HG03066 (cell line): ENCODE measurements at regions not wholly inside any gene's neighbourhood (a gene's known extent, or its start where the extent isn't known, plus 50 kb on each side); places are given as distances from the start of the nearest gene placed in this dataset.
"Not testable (repeated sequence)": the region's sequence is repeated elsewhere in the genome, so short reads cannot be mapped to it uniquely, and the experiment has no call there.

Source experiments
- ATAC-seq: cut with Tn5 transposase; IDR thresholded peaks from one replicate; pipeline ENCODE4 v1.9.1; 2021; ENCODE audit warnings: low read depth; ENCODE audit not compliant: unreplicated experiment

DNA sequence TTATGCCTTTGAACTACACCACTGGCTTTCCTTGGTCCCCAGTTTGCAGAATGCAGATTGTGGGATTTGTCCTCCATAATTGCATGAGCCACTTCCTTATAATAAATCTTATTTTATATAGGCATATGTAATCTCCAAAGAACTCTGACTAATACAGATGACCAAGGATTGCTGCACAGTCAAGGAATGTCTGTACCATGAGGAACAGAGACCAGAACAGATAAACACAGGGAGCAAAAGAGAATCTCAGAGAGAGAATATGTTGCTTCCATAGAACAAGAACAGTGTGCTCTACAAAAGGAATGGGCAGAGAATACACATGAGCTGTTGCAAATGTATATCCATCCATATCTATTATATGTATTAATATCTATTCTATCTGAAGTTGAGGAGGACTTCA is 111.1 kb downstream of the ADRA2C start:
- no peak for ATAC-seq

DNA sequence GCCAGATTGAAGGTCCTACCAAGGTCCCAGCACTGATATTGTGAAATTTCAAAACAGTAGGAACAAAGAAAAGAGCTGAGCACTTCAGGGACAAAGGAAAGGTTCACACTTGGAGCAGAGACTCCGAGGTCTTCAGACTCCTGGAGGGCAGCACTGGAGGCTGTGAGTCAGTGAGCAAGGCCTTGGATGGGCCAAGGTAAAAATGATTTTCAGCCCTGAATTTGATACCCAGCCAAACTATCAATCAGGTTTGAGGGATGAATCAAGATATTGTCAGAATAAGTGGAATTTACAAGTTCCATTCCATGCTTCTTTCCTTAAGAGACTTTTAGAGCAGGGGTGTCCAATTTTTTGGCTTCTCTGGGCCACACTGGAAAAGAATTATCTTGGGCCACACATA is 111.7 kb downstream of the ADRA2C start:
- no peak for ATAC-seq

DNA sequence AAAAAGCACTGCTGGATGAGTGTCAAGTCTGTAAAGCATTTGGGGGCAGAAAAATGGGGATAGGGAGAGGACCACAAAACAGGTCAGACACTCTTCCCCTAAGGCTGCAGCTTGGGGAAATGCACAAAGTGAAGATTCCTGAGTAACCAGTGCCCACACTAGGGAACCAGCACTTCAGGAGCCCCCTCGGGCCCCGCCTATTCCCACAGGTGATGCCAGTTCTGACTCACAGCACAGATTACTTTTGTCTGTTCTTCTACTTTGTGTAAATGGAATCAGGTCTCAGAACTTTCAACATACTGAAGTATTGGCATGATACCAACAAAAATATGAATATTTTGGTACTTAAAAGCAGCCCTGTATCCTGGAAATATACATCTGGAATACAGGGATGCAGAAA is 112.5 kb downstream of the ADRA2C start:
- ATAC-seq: no peak

DNA sequence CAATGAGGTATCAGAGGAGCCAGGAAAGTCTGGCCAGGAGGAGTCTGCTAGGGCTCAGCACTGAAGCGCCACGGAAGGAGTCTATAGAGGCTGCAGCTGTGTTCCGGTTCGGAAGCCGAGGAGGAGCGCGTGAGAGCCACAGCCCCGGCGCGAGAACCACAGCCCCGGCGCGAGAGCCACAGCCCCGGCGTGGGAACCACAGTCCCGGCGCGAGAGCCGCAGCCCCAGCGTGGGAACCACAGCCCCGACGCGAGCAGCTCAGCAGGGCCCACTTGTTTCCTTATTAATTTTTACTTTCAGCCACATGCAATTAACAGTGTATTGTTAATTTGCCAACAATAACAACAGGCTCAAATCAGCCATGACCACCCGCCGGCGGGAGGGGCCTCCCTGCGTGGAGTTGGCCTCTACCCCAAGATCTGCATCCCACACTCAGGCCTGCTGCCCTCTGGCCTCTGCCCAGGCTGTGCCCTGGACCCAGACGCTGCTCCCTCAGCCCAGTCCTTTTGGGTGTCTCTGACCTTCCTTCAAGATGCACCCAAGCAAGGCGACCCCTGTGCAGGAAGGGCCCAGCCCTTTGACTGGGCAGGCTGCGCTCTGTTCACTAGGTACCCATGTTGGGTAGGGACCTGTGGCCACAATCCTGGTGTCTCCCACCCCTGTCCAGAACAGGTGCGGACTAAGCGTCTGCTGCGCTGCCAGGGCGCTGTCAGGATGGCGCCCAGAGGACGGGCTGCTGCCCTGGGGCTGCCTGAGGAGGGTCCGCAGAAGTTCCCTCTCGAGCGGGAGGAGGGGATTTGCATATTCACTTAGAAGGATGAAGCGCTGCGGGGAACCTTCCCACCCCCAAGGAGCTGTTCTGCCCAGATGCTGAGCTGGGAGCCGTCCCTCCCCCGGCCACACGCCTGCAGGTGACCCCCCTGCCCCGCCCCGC is 113.8 kb downstream of the ADRA2C start:
- no peak for ATAC-seq

DNA sequence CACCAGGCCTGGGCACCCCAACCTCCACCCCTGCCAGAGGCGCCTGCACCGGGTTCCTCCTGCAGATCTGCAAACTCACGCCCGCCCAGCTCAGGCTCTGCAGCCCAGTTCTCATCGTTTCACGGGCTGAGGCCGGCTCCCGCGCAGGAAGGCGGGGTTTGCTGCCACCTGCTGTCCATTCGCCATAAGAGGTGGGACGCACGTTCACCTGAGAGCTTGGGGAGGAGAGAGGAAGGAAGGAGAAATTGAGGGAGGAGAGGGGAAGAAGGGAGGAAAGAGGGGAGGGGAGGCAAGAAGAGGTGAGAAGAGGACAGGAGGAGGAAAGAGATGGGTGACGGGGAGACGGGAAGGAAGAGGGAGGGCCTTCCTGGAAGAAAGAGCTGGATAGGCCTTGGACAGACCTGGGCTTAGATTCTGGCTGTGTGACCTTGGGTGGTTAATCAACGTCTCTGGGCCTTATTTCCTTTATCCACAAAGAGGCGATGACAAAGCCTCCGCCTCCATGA is 114.5 kb downstream of the ADRA2C start:
- no peak for ATAC-seq

DNA sequence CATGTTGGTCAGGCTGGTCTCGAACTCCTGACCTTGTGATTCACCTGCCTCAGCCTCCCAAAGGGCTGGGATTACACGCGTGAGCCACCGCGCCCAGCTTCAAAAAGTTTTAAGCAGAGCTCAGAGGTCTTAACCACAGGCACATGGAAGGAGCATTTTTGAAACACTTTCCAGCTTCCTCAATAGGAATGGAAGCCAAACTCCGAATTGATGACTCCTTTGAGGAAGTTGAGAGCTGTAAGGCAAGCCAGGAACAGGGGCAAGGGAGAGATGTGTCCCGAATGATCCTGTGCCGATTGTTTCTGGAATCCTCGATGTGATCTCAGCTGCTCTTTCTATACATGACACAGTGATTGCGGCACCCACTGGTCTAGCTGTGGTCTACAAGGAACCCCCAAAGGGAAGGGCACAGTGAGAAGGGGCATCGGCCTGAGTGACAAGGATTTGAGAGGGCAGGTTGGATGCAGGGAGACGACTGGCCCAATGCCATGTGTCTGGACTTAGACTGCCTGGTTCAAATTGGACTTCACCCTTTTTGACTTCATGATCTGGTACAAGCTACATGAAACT is 116.2 kb downstream of the ADRA2C start:
- ATAC-seq: not testable (repeated sequence)

DNA sequence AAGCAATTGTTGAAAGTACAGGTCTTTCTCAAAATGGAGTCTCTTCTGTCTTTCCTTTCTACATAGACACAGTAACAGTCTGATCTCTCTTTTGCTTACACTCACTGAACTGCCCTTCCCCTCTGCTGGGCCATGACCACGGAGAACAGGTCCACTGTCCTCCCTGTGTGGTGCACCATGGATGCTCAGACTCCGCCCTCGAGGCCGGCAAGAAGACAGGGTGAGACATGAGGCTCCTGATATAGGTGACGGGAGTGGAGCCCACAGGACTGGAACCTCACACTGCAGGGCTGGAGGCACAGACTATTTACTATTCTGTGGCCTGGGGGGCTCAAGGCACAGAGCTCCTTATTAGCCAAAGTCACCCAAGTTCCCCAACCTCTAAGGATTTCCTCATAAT is 118.1 kb downstream of the ADRA2C start:
- not testable (repeated sequence) for ATAC-seq

DNA sequence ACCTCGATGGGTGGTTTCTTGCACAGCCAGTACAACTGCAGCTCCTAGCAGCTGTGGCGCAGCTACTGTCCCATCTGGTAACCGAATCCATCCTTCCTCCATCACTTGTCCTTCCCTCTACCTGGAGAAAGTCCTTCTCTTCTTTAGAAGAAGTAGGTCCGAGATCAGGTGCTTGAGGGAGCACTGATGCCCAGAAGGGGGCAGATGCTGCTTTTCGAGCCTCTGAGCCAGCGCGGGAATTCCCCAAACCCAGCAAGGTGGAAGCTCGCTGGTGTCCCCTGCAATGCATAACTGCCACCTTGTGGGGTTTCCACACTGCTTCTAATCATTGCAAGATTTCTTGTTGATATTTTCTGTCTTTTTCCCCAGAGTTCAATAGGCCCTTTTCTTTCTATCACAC is 127.4 kb downstream of the ADRA2C start:
- ATAC-seq: not testable (repeated sequence)

DNA sequence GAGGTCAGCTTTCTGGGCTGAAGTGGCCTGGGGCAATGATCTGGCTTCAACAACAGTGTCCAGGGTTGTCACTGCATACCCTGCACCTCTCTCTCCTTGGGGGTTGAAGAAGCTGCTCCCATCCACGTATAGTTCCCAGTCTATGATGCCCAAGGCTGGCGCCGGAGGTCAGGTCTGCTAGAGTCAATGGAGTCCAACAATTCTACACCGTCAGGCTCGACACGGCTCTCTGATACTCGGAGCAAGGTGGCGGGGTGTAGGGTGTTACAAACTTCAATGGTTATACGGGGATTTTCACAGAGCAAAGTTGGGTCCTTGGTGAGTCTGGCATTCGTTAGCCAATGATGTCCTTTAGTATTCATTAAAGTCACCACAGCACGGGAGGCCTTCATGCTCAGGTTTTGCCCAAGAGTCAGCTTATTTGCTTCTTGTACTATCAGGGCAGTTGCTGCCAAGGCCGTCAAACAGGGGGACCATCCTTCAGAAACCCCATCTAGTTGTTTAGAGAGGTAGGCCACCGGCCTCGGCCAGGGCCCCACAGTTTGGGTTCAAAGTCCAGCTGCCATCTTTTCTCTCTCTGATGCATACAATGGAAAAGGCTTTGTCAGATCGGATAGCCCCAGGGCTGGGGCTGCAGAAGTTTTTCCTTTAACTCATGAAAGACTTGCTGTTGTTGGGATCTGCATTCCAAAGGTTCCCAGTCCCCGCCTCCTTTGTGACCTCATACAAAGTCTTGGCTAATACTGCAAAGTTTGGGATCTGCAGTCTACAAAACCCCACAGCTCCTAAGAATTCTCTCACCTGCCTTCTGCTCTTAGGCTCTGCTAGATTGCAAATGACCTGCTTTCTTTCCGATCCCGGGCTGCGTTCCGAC is 128.1 kb downstream of the ADRA2C start:
- not testable (repeated sequence) for ATAC-seq

DNA sequence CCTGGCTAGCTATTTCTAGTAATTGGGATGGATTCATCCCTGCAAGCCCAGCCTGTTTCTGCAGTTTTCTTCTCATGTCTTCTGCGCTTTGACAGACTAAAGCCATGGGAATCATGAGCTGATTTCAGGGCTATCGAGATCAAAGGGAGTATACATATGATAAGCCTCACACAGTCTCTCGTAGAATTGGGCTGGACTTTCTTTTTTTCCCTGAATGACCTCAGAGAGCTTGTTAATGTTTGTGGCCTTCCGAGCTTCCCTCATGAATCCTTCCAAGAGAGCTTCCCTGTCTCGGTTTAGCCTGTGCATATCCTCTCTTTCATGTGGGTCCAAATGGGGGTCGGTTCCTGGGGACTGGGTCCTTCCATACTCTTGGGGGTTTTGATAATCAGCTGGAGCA is 130.3 kb downstream of the ADRA2C start:
- no peak for ATAC-seq

DNA sequence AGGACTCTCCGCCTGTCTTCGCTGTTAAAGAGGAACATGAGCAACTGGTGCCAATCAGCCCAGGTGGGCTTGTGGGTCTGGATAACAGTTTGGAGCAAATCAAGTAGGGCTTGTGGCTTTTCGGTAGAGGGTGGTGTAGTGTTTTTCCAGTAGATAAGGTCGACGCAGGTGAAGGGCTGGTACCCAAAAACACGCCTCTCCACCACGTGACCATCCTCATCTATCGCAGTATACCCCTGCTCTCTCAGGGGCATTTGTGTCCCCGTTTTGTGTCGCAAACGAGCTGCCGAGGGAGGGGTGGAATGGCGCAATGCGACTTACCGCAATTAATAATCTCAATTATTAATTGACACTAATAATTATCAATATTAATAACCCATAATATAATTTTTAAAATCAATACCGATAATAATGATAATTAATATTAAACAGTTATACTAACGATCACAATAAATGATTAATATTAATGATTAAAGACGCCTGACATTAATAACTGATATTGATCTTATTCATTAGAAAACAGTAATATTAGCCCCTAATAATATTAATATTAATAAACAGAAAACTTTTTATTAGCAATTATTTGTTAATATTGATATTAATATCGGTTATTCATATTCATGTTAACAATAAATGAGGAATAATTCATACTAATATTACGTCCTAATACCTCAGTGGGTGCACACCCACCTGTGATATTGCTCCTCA is 130.8 kb downstream of the ADRA2C start:
- ATAC-seq: not testable (repeated sequence)

DNA sequence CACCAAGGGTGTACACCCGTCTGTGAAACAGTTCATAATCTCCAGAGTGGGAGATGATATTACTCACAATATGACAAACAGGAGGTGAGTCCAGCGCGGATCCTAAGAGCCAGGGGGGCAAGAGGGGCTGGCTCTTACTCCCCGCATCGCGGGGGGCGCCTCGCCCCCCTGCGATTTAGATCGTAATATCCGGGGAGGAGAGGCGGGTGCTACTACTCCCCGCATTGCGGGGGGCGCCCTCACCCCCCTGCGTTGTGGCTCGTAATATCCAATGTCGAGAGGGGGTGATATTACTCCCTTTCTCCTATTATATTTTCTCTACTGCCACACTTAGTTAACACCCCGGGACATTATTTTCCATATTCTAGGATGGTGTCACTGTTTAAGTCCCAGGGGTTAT is 131.9 kb downstream of the ADRA2C start:
- ATAC-seq: no peak

DNA sequence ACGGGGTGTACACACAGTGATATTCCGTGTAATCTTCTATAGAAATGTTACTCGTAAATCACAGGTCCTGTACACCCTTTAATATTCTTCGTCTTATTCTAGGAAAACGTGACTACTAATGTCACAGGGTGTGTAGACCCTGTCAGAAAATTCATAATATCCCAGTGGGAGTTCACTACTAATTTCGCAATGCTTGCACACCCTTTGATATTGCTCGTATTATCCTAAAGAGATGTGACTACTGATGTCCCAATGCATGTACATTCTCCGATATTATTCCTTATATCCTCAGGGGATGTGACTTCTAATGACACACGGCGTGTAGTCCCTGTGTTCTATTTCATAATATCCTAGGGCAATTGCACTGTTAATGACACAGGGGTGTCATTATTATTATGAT is 132.7 kb downstream of the ADRA2C start:
- not testable (repeated sequence) for ATAC-seq

DNA sequence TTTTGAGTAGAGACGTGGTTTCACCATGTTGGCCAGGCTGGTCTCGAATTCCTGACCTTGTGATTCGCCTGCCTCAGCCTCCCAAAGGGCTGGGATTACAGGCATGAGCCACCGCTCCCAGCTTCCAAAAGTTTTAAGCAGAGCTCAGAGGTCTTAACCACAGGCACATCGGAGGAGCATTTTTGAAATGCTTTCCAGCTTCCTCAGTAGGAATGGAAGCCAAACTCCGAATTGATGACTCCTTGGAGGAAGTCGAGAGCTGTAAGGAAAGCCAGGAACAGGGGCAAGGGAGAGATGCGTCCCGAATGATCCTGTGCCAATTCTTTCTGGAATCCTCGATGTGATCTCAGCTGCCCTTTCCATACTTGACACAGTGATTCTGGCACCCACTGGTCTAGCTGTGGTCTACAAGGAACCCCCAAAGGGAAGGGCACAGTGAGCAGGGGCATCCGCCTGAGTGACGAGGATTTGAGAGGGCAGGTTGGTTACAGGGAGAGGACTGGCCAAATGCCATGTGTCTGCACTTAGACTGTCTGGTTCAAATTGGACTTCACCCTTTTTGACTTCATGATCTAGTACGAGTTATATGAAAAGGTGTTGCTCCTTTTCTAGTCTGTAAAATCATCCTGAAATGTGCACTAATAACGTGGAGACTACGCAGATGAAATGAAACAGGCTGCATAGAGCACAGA is 138.2 kb downstream of the ADRA2C start:
- not testable (repeated sequence) for ATAC-seq

DNA sequence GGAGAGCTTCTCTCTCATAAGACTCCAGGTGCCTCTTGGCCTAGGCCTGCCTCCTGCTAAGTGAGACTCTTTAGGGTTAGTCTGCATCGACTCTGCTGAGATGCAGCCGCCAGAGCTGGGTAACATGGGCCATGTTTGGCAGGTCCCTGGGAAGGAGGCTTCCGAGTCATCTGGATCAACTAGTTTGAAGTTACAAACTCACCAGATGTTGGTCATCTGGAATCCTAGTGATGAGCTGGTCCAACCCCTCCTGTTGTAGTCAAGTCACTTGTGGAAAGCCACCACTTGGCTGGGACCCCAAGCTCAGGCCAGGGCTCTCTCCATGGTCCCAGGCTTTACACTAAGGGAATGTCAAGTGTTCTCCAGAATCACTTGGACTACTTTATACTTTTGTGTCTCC is 143.4 kb downstream of the ADRA2C start:
- ATAC-seq: not testable (repeated sequence)

DNA sequence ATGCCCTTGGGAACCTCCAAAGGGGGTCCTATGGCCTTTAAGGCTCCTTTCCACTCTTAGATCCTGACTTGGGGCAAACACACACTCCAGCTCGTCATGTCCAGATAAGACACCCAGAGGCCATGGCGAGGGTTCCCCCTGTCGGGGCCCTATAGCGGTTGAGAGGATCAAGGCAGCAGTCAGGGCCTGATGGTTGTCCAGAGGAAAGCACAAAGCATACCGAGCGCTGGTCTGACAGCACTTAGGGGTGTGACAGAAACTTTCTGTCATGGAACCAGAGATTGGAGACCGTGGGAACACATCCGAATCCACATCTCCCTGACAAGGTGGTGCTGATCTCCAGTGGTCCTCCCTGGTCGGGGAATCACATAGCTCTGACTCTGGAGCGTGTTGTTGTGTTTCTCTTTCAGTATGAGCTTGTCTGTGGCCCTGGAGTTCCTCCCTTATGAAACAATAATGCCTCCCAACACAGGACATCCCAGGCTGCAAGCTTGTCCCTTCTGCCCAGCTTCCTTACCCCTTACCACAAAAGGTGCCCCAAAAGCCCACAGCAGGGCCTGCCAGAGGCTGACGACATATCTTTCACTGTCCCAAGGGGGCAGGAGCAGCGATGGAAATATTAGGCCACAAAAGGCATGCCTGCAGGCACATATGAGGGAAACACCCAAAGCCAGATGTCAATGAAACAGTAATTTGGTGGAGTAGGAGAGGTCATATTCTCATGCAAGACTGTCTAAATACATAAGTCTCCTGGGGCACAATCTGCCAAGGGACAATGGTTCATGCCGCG is 144.2 kb downstream of the ADRA2C start:
- not testable (repeated sequence) for ATAC-seq

DNA sequence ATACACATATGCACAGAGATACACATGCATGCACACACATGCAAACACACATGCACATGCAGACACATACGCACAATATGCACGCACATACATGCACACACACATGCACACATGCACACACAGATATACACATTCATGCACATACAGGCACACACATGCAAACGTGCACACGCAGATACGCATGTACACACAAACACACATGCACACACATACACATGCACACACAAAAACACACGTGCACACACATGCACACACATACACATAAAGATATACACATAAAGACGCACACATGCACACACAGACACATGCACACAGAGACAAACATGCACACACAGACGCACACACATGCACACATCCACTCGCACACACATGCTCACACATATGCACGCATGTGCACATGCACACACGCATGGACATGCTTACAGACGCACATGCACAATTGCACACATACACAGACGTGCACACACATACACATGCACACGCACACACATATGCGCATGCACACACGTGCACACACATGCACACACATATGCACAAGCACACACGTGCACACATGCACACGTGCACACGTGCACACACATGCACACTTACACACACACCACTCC is 145.2 kb downstream of the ADRA2C start:
- ATAC-seq: no peak

DNA sequence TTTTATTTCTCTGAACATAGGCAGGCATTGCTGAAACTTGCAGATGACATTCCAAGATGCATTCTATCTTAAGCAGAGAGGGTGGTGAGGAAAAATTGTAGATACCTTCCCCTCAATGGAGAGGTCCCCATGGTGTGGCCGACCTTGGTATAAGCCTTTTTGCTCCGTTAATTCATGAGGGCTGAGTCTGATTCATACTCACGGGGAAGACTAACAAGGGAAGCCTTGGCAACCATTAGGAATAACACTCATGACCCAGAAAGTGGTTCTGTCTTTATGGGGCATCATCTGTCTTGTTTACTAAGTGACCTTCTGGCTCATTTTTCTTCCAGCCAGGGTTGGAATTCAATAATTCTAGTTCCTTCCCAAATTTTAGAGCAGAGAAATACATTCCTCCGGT is 148.3 kb downstream of the ADRA2C start:
- not testable (repeated sequence) for ATAC-seq
